HG02938 (cell line): ENCODE measurements at regions not wholly inside any gene's neighbourhood (a gene's known extent, or its start where the extent isn't known, plus 50 kb on each side); places are given as distances from the start of the nearest gene placed in this dataset.
A peak's percentile ranks its signal among the peaks of the same experiment; 100 is the strongest.
"Not testable (repeated sequence)": the region's sequence is repeated elsewhere in the genome, so short reads cannot be mapped to it uniquely, and the experiment has no call there.

Source experiments
- ATAC-seq: cut with Tn5 transposase; IDR thresholded peaks from one replicate; pipeline ENCODE4 v1.9.1; 2021; ENCODE audit warnings: mild to moderate bottlenecking, moderate library complexity; ENCODE audit not compliant: unreplicated experiment

DNA sequence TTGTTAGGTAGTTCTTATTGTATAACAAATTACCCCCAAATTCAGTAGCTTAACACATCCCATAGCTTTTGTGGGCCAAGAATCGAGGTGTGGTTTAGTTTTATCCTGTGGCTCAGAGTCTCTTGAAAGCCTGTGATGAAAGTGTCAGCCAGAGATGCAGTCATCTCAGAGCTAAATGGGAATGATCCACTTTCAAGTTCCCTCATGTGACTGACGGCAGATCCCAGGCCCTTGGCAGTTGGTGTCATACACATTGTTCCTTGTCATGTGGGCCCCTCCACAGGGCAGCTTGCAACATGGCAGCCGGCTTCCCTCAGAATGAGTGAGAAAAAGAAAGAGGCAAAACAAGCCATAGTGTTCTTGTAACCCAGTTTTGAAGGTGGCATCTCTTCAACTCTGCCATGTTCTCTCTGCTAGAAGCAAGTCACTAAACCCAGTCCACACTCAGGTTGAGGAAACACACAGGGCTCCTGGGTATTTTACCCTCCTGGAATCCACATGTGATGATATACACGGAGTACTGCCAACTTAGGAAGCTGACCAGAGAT lies 153.1 kb upstream of the LRRC61 start:
- ATAC-seq, result not testable (repeated sequence)

- not testable (repeated sequence) for ATAC-seq
Observed at GRCh38 chr7:150183602-150184001, 139.6 kb upstream of the LRRC61 start.

DNA sequence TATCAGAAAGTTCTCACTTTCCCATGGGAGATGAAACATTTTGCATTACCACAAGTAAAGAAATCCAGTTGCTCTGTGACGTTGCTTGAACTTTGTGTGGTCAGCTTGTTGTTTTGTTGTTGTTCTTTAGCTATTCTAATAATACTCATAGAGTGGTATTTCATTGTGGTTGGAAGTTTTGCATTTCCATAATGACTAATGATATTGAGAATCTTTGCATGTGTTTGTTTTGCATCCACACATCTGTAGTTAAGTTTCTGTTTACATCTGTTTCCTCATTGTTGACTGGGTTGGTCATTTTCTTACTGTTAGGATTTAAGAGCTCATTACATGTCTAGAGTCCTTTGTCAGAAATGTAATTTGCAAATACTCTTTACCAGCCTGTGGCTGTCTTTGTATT lies 133.2 kb upstream of the LRRC61 start:
- ATAC-seq, result peak; percentile 89

GRCh38 chr7:150192541-150192940 lies 130.6 kb upstream of the LRRC61 start:
- ATAC-seq, result not testable (repeated sequence)

DNA sequence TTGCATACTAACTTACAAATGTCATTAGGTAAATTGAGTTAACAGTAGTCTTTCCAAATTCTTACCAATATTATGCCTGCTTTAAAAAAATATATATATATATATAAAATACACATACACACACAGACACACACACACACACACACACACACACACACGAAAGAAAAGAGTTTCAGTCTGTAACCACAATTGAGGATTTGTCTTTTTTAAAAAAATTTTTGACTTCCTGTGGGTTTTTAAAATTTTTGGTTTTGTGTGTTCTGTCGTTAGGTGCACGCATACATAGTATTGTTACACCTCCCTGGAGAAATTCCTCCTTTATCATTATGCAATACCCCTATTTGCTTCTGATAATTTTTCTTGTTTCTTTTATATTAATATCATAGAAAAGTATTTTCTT lies 129.3 kb upstream of the LRRC61 start:
- not testable (repeated sequence) for ATAC-seq
